GM18519 (cell line): ENCODE measurements at regions not wholly inside any gene's neighbourhood (a gene's known extent, or its start where the extent isn't known, plus 50 kb on each side); places are given as distances from the start of the nearest gene placed in this dataset.
A peak's percentile ranks its signal among the peaks of the same experiment; 100 is the strongest.

ENCODE experiments used
- ATAC-seq: cut with Tn5 transposase; IDR thresholded peaks from one replicate; pipeline ENCODE4 v1.9.1; 2021; ENCODE audit warnings: mild to moderate bottlenecking, moderate library complexity; ENCODE audit not compliant: unreplicated experiment, low FRiP score

GRCh38 chr3:193897731-193898180 is 238.2 kb upstream of the HES1 start:
- ATAC-seq, result no peak

GRCh38 chr3:193899001-193899400 is 236.9 kb upstream of the HES1 start:
- no peak for ATAC-seq

- no peak for ATAC-seq
These were observed 234.9 kb upstream of the HES1 start for GRCh38 chr3:193901007-193901406.

- no peak for ATAC-seq
These were observed 233.1 kb upstream of the HES1 start for GRCh38 chr3:193902607-193903511.

GRCh38 chr3:193903512-193903817 is 232.5 kb upstream of the HES1 start:
- ATAC-seq, result no peak

GRCh38 chr3:193903966-193904365 is 232.0 kb upstream of the HES1 start:
- no peak for ATAC-seq

GRCh38 chr3:193905541-193906396 is 230.2 kb upstream of the HES1 start:
- ATAC-seq, result no peak

GRCh38 chr3:193906849-193907410 is 229.0 kb upstream of the HES1 start:
- no peak for ATAC-seq

- no peak for ATAC-seq
These were observed 227.7 kb upstream of the HES1 start for GRCh38 chr3:193908181-193908744.

- ATAC-seq, result peak; percentile 65
These were observed 226.6 kb upstream of the HES1 start for GRCh38 chr3:193909387-193909786.

- no peak for ATAC-seq
These were observed 225.6 kb upstream of the HES1 start for GRCh38 chr3:193910310-193910709.

GRCh38 chr3:193910886-193911738 is 224.8 kb upstream of the HES1 start:
- ATAC-seq, result no peak

GRCh38 chr3:193911784-193912340 is 224.1 kb upstream of the HES1 start:
- ATAC-seq, result no peak

- ATAC-seq, result no peak
These were observed 223.2 kb upstream of the HES1 start for GRCh38 chr3:193912621-193913178.

- ATAC-seq, result no peak
These were observed 221.3 kb upstream of the HES1 start for GRCh38 chr3:193914602-193915001.

- no peak for ATAC-seq
These were observed 220.8 kb upstream of the HES1 start for GRCh38 chr3:193915099-193915498.

- no peak for ATAC-seq
These were observed 220.3 kb upstream of the HES1 start for GRCh38 chr3:193915613-193916012.

GRCh38 chr3:193917158-193917557 is 218.8 kb upstream of the HES1 start:
- no peak for ATAC-seq

- ATAC-seq, result no peak
These were observed 214.5 kb upstream of the HES1 start for GRCh38 chr3:193921465-193921864.
